Endothelial cell of umbilical vein (primary cell): ENCODE measurements at regions not wholly inside any gene's neighbourhood (a gene's known extent, or its start where the extent isn't known, plus 50 kb on each side); places are given as distances from the start of the nearest gene placed in this dataset.

ENCODE experiments used
- BruUV-seq: library from RNA; stranded (reverse); fragments of 400-500 nt; replicated peaks from 2 replicates; lab custom pipeline; 2021; lab: Mats Ljungman, UMichigan
- CTCF ChIA-PET: fragments of 300-600, 350-600 bp; sonication (Branson Sonifier 250); formaldehyde crosslinking; loops from one replicate; lab custom pipeline; 2021; ENCODE audit warnings: antibody characterized with exemption, inconsistent platforms; lab: Charles Lee
- POLR2A ChIA-PET: fragments of 300-600, 350-600 bp; sonication (Branson Sonifier 250); formaldehyde crosslinking; loops from one replicate; lab custom pipeline; 2021; ENCODE audit warnings: antibody characterized with exemption, inconsistent platforms; lab: Charles Lee
- DNase-seq: peaks from one replicate; pipeline ENCODE4 v3.0.0-alpha.2; 2011; ENCODE audit warnings: low read depth, low spot score
- FAIRE-seq: peaks from 2 replicates; lab custom pipeline; 2011; peaks lifted over from hg19 to GRCh38; lab: Jason Lieb, UNC
- H2AFZ ChIP-seq: 2 replicates; pipeline ENCODE4 v1.6.0; 2012; ENCODE audit warnings: low read depth, low read length, control low read depth, inconsistent platforms
- H3K27ac ChIP-seq: 2 replicates; pipeline ENCODE4 v1.5.1; 2011; ENCODE audit warnings: low read depth, mild to moderate bottlenecking, control low read depth, low read length, moderate library complexity; ENCODE audit not compliant: insufficient read depth
- H3K27me3 ChIP-seq, 2 experiments: 2 replicates each; pipeline versions ENCODE4 v1.6.0 to v1.6.1; 2011; ENCODE audit warnings: low read length in 2 of 2, mixed read lengths in 1 of 2; ENCODE audit not compliant: control insufficient read depth in 2 of 2, insufficient read depth in 2 of 2
- H3K36me3 ChIP-seq, 2 experiments: 2 replicates in 1 of 2; 3 replicates in 1 of 2; pipeline ENCODE4 v1.5.1; 2011; ENCODE audit warnings: low read length in 2 of 2, mild to moderate bottlenecking in 1 of 2, moderate library complexity in 1 of 2; ENCODE audit not compliant: control insufficient read depth in 2 of 2, insufficient read depth in 2 of 2; ENCODE audit errors: extremely low read depth in 1 of 2
- H3K4me1 ChIP-seq: 3 replicates; pipeline ENCODE4 v1.5.1; 2011; ENCODE audit warnings: mild to moderate bottlenecking, low read length; ENCODE audit not compliant: control insufficient read depth, insufficient read depth; ENCODE audit errors: extremely low read depth
- H3K4me2 ChIP-seq: 2 replicates; pipeline ENCODE4 v1.6.1; 2011; ENCODE audit warnings: low read length, control low read depth, mixed read lengths; ENCODE audit not compliant: insufficient read depth
- H3K4me3 ChIP-seq, 3 experiments: fragments of 200-600 bp in 1 of 3; sonication (generic), shearing (Covaris generic) in 1 of 3; replicated peaks in 1 of 3; 2 replicates each; pipeline ENCODE4 v1.5.1; 2011 to 2016; ENCODE audit warnings: control low read depth in 3 of 3, low read length in 3 of 3, mild to moderate bottlenecking in 2 of 3, inconsistent platforms in 1 of 3, low read depth in 1 of 3, moderate library complexity in 1 of 3; ENCODE audit not compliant: insufficient read depth in 1 of 3
- H3K79me2 ChIP-seq: 2 replicates; pipeline ENCODE4 v1.6.0; 2012; ENCODE audit warnings: low read length, inconsistent platforms; ENCODE audit not compliant: control insufficient read depth, insufficient read depth
- H3K9ac ChIP-seq: replicated peaks from 2 replicates; pipeline ENCODE3; 2011; ENCODE audit warnings: low read length, control low read depth; ENCODE audit not compliant: insufficient read depth; ENCODE audit errors: extremely low read depth
- H3K9me1 ChIP-seq: replicated peaks from 3 replicates; pipeline ENCODE4 v1.6.0; 2011; ENCODE audit warnings: mild to moderate bottlenecking, low read length; ENCODE audit not compliant: control insufficient read depth, insufficient read depth; ENCODE audit errors: extremely low read depth
- H3K9me3 ChIP-seq: replicated peaks from 2 replicates; pipeline ENCODE4 v1.5.1; 2012; ENCODE audit warnings: low read length, inconsistent platforms; ENCODE audit not compliant: control insufficient read depth, insufficient read depth
- H4K20me1 ChIP-seq: replicated peaks from 2 replicates; pipeline ENCODE3; 2011; ENCODE audit warnings: mild to moderate bottlenecking, low read length; ENCODE audit not compliant: control insufficient read depth, insufficient read depth; ENCODE audit errors: extremely low read depth
- EZH2 ChIP-seq: IDR thresholded peaks from 2 replicates; pipeline ENCODE4 v1.6.1; 2012; ENCODE audit warnings: borderline replicate concordance, low read depth, mild to moderate bottlenecking, moderate library complexity, low read length, inconsistent platforms; ENCODE audit not compliant: severe bottlenecking
- FOS ChIP-seq: IDR thresholded peaks from 2 replicates; pipeline ENCODE4 v1.6.1; 2011; ENCODE audit warnings: mild to moderate bottlenecking, low read length, moderate library complexity, borderline replicate concordance; ENCODE audit not compliant: insufficient read depth
- GATA2 ChIP-seq: IDR thresholded peaks from 2 replicates; pipeline ENCODE4 v1.7.0; 2011; ENCODE audit warnings: low read depth, mild to moderate bottlenecking, moderate library complexity, mixed read lengths, low read length; ENCODE audit not compliant: insufficient read length, insufficient read depth
- JUN ChIP-seq: IDR thresholded peaks from 2 replicates; pipeline ENCODE4 v1.6.1; 2011; ENCODE audit warnings: borderline replicate concordance, low read depth; ENCODE audit not compliant: insufficient read length, insufficient read depth
- MYC ChIP-seq: IDR thresholded peaks from one replicate; pipeline ENCODE4 v1.6.1; 2011; ENCODE audit warnings: mild to moderate bottlenecking, low read depth, low read length
- POLR2A ChIP-seq: IDR thresholded peaks from 2 replicates; pipeline ENCODE4 v1.6.1; 2012; ENCODE audit warnings: low read depth, mild to moderate bottlenecking, control low read depth, low read length
- POLR2AphosphoS5 ChIP-seq: IDR thresholded peaks from 2 replicates; pipeline ENCODE4 v1.6.1; 2012; ENCODE audit warnings: low read depth, mild to moderate bottlenecking, control low read depth, low read length, moderate library complexity; ENCODE audit not compliant: insufficient read depth
- dilution Hi-C: fragments of 300-500 bp; cut with MboI; formaldehyde crosslinking; loops from one replicate; pipeline ENCODE4 v1.15.0; 2019; ENCODE audit warnings: low sequenced_read_pairs; ENCODE audit not compliant: extremely low pct_ligation_motif_present
- intact Hi-C: fragments of 100-400 bp; cut with micrococcal nuclease; formaldehyde crosslinking; loops from one replicate; pipeline ENCODE4 v1.10.0; 2022
- TF ChIP-seq, protein P1 (sequence below): IDR thresholded peaks from 2 replicates; pipeline ENCODE4 v1.6.1; 2011; ENCODE audit not compliant: insufficient read depth, insufficient read length
- TF ChIP-seq, protein P2 (sequence below), 2 donors: IDR thresholded peaks; 1 replicate in 1 of 2; 2 replicates in 1 of 2; pipeline ENCODE4 v1.5.1; 2011; ENCODE audit warnings: low read length in 2 of 2, mild to moderate bottlenecking in 2 of 2, moderate library complexity in 2 of 2, control low read depth in 1 of 2, inconsistent platforms in 1 of 2, low read depth in 1 of 2; ENCODE audit not compliant: insufficient read depth in 1 of 2; ENCODE audit errors: extremely low read depth in 1 of 2

DNA sequence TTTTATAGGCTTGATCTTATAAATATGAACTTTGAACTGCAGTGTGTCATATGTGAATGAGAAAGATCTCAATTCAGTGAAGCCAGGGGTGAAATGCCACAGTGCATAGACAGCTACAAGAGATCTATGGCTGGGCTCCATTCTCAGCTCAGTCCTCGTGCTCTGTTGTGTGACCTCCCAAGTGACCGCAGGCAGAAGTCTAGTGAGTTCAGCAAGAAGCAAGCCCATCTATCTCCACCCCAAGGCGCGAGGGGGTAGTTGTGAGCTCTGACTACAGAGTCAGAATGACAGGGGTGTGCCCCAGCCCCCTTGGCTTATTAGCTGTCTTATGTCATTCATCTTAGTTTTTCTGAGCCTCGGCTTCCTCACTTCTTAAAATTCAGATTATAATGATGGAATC is 378.3 kb downstream of the FBXW7 start:
- Histone ChIP-seq H3K4me1 (peaks cover 3% of the 10 kb centered on the region), H3K9me1 (no peaks in the 10 kb centered on the region), H3K4me2 (no peak overlapping the region), H3K27ac (no peak overlapping the region), H4K20me1 (no peaks in the 10 kb centered on the region), H2AFZ (no peak overlapping the region), H3K9me3 (no peaks in the 10 kb centered on the region), H3K79me2 (no peaks in the 10 kb centered on the region), H3K36me3 (no peaks in the 10 kb centered on the region), H3K9ac (no peak overlapping the region), H3K27me3 (peaks cover 2% of the 10 kb centered on the region in 2 experiments), H3K4me3 (no peak overlapping the region)
- CTCF ChIA-PET, result interaction anchor here (1.4 kb wide), 1 partner anchor 8 kb away, joined by 3 read pairs; no protein-coding TSS in a partner anchor
- DNase-seq (no peak), FAIRE-seq (no peak)
- intact Hi-C loops (no loop called here), dilution Hi-C loops (no loop called here)
- no peak for TF ChIP-seq FOS
- no TSS peak for BruUV-seq
- POLR2A ChIA-PET, result no interaction called here

DNA sequence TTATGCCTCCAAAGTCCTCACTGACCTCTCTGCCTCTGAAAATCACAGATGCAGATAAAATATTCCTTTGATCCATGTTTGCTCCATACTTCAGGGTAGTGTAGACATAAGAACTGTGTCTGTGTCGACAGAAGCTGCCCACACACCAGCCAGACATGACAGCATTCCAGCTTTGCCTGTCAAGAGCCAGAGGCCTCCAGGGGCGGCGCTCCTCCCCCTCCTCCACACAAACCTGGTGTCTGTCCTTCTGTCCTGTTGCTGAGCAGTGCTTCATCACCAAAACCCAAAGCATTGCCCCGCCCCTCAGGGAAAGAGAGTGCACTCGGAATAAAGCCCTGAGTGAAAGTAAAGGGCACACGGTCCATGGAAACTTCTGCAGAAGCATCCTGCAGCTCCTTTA is 379.4 kb downstream of the FBXW7 start:
- ChIA-PET POLR2A (no interaction called here), CTCF (interaction anchor here (0.6 kb wide), 1 partner anchor 107 kb away, joined by 3 read pairs; no protein-coding TSS in a partner anchor)
- Histone ChIP-seq H3K4me3 (no peak overlapping the region), H3K4me2 (no peak overlapping the region), H3K9me3 (no peaks in the 10 kb centered on the region), H3K27me3 (peaks cover 3 to 5% of the 10 kb centered on the region in 2 experiments), H2AFZ (no peak overlapping the region), H3K36me3 (no peaks in the 10 kb centered on the region), H3K9me1 (no peaks in the 10 kb centered on the region), H4K20me1 (no peaks in the 10 kb centered on the region), H3K79me2 (no peaks in the 10 kb centered on the region), H3K9ac (no peak overlapping the region), H3K27ac (no peak overlapping the region), H3K4me1 (no peaks in the 10 kb centered on the region)
- no peak for FAIRE-seq
- DNase-seq, result no peak
- no TSS peak for BruUV-seq
- dilution Hi-C loops, result no loop called here
- intact Hi-C loops, result no loop called here
- no peak for TF ChIP-seq POLR2AphosphoS5
- no peak for TF ChIP-seq MYC
- TF ChIP-seq POLR2A, result no peak
- no peak for TF ChIP-seq JUN
- no peak for TF ChIP-seq FOS
- TF ChIP-seq, protein P1, sequence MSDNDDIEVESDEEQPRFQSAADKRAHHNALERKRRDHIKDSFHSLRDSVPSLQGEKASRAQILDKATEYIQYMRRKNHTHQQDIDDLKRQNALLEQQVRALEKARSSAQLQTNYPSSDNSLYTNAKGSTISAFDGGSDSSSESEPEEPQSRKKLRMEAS, result no peak
- TF ChIP-seq EZH2, result no peak
- TF ChIP-seq, protein P2, sequence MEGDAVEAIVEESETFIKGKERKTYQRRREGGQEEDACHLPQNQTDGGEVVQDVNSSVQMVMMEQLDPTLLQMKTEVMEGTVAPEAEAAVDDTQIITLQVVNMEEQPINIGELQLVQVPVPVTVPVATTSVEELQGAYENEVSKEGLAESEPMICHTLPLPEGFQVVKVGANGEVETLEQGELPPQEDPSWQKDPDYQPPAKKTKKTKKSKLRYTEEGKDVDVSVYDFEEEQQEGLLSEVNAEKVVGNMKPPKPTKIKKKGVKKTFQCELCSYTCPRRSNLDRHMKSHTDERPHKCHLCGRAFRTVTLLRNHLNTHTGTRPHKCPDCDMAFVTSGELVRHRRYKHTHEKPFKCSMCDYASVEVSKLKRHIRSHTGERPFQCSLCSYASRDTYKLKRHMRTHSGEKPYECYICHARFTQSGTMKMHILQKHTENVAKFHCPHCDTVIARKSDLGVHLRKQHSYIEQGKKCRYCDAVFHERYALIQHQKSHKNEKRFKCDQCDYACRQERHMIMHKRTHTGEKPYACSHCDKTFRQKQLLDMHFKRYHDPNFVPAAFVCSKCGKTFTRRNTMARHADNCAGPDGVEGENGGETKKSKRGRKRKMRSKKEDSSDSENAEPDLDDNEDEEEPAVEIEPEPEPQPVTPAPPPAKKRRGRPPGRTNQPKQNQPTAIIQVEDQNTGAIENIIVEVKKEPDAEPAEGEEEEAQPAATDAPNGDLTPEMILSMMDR (IDR thresholded peaks at IDR 0.05; ENCODE audit: extremely low read depth in 1 of 2, insufficient read depth in 1 of 2, low read depth in 1 of 2, low read length in 2 of 2), result no peak
- TF ChIP-seq GATA2, result no peak
